Right cardiac atrium (tissue), 5 donors: ENCODE measurements at regions not wholly inside any gene's neighbourhood (a gene's known extent, or its start where the extent isn't known, plus 50 kb on each side); places are given as distances from the start of the nearest gene placed in this dataset.

ENCODE experiments used
- ATAC-seq, 2 donors: fragments of 200-7000 bp; cut with Tn5 transposase; one replicate each; pipeline versions ENCODE4 v1.8.0 to v1.9.1; 2020; ENCODE audit warnings: moderate library complexity in 2 of 2, mild to moderate bottlenecking in 1 of 2
- DNase-seq, 3 donors: peaks; one replicate each; pipeline ENCODE4 v3.0.0-alpha.2; 2020
- H3K27ac ChIP-seq: one replicate; pipeline ENCODE4 v1.5.1; 2013; ENCODE audit warnings: mild to moderate bottlenecking, low read length, control low read depth, moderate library complexity
- H3K27me3 ChIP-seq: one replicate; pipeline ENCODE4 v1.6.1; 2013; ENCODE audit not compliant: control insufficient read depth, insufficient read depth
- H3K4me1 ChIP-seq: one replicate; pipeline ENCODE4 v1.6.1; 2013; ENCODE audit warnings: low read length; ENCODE audit not compliant: control insufficient read depth, insufficient read depth
- H3K4me3 ChIP-seq: one replicate; pipeline ENCODE4 v1.5.1; 2013; ENCODE audit warnings: low read length, control low read depth
- H3K9me3 ChIP-seq: one replicate; pipeline ENCODE4 v1.6.1; 2013; ENCODE audit warnings: low read length; ENCODE audit not compliant: control insufficient read depth
- WGBS: extraction: QIAGEN DNeasy Blood & Tissue Kit; methylation state at CpG from one replicate; pipeline ENCODE4 v1.1.7; 2013; 5-methylcytosine and 5-hydroxymethylcytosine counted together
- intact Hi-C, 4 donors: fragments of 100-400 bp; cut with DNase I; formaldehyde crosslinking; loops; one replicate each; pipeline versions ENCODE4 v1.11.0 to v1.14.0; 2022 to 2023
- donor health status: healthy with polysubstance abuse.
- donor health status: DM: no; HTN: yes; CAD: no.
- donor health status: DM: no; HTN: no; CAD: no.
- donor health status: DM: no; HTN: yes; CAD: no; lungs with severe emphysema.
- donor health status: DM: yes; HTN: yes; CAD: no.

GRCh38 chr15:37876900-37877299, 57.5 kb upstream of the TMCO5A start:
- DNase-seq (no peak), ATAC-seq (no peak)
- Histone ChIP-seq H3K4me1 (peaks cover 2% of the 10 kb centered on the region), H3K27me3 (no peaks in the 10 kb centered on the region), H3K27ac (no peak overlapping the region), H3K4me3 (no peak overlapping the region), H3K9me3 (no peaks in the 10 kb centered on the region)
- WGBS = 85% methylated on average over 3 of the region's 3 CpGs
- intact Hi-C loops = no loop called here

GRCh38 chr15:37877851-37878741, 56.3 kb upstream of the TMCO5A start:
- 42% methylated on average over 7 of the region's 7 CpGs for WGBS
- H3K27me3 ChIP-seq = no peaks in the 10 kb centered on the region
- intact Hi-C loops = no loop called here
- no peak for DNase-seq
- H3K4me1 ChIP-seq = no peaks in the 10 kb centered on the region
- no peak overlapping the region for H3K4me3 ChIP-seq
- no peak for ATAC-seq
- H3K27ac ChIP-seq = no peak overlapping the region
- H3K9me3 ChIP-seq = no peaks in the 10 kb centered on the region

- intact Hi-C loops = no loop called here
- H3K27ac ChIP-seq = no peak overlapping the region
- H3K4me1 ChIP-seq = no peaks in the 10 kb centered on the region
- no peaks in the 10 kb centered on the region for H3K9me3 ChIP-seq
- no peaks in the 10 kb centered on the region for H3K27me3 ChIP-seq
- WGBS = 26% methylated on average over 12 of the region's 12 CpGs
- peak in 1 of 2 donors; percentile 56 for ATAC-seq
- no peak for DNase-seq
- no peak overlapping the region for H3K4me3 ChIP-seq
Measured at GRCh38 chr15:37880009-37880834, 54.2 kb upstream of the TMCO5A start.

GRCh38 chr15:37880835-37881153, 53.6 kb upstream of the TMCO5A start:
- Histone ChIP-seq H3K27me3 (no peaks in the 10 kb centered on the region), H3K27ac (no peak overlapping the region), H3K4me1 (no peaks in the 10 kb centered on the region), H3K4me3 (no peak overlapping the region), H3K9me3 (no peaks in the 10 kb centered on the region)
- ATAC-seq (no peak), DNase-seq (no peak)
- intact Hi-C loops = no loop called here
- 32% methylated on average over 2 of the region's 2 CpGs for whole genome bisulfite sequencing

GRCh38 chr15:37881237-37882013, 53.0 kb upstream of the TMCO5A start:
- 83% methylated on average over 8 of the region's 8 CpGs for WGBS
- Histone ChIP-seq H3K27ac (no peak overlapping the region), H3K4me3 (no peak overlapping the region), H3K4me1 (no peaks in the 10 kb centered on the region), H3K9me3 (no peaks in the 10 kb centered on the region), H3K27me3 (no peaks in the 10 kb centered on the region)
- ATAC-seq = no peak
- no peak for DNase-seq
- intact Hi-C loops = no loop called here

GRCh38 chr15:37882640-37883039, 51.8 kb upstream of the TMCO5A start:
- H3K4me3 ChIP-seq = no peak overlapping the region
- H3K27ac ChIP-seq = no peak overlapping the region
- intact Hi-C loops = no loop called here
- DNase-seq (no peak), ATAC-seq (no peak)
- 76% methylated on average over 2 of the region's 2 CpGs for WGBS
- no peaks in the 10 kb centered on the region for H3K9me3 ChIP-seq
- H3K4me1 ChIP-seq = no peaks in the 10 kb centered on the region
- H3K27me3 ChIP-seq = no peaks in the 10 kb centered on the region
